ENCODE measurements at regions not wholly inside any gene's neighbourhood (a gene's known extent, or its start where the extent isn't known, plus 50 kb on each side); places are given as distances from the start of the nearest gene placed in this dataset.

- no peak for TF ChIP-seq CTCF (IDR thresholded peaks at IDR 0.05; ENCODE audit: borderline replicate concordance, extremely low read depth, low read length, poor library complexity, severe bottlenecking)
- no peak for TF ChIP-seq EZH2 (IDR thresholded peaks at IDR 0.05; ENCODE audit: borderline replicate concordance, low read depth, low read length, severe bottlenecking)
- Histone ChIP-seq H2AFZ (ENCODE audit: low read depth, low read length) (no peak overlapping the region), H4K20me1 (ENCODE audit: insufficient read depth, low read length) (no peaks in the 10 kb centered on the region), H3K9me3 (ENCODE audit: insufficient read depth, low read length, severe bottlenecking) (no peaks in the 10 kb centered on the region), H3K79me2 (ENCODE audit: insufficient read depth, low read length) (no peaks in the 10 kb centered on the region), H3K9ac (ENCODE audit: low read depth, low read length) (no peak overlapping the region), H3K36me3 (ENCODE audit: insufficient read depth, low read length) (no peaks in the 10 kb centered on the region), H3K4me2 (ENCODE audit: insufficient read depth, low read length) (no peak overlapping the region), H3K4me3 (ENCODE audit: low read depth in 1 of 2, low read length in 2 of 2) (no peak overlapping the region), H3K27ac (ENCODE audit: low read length) (no peak overlapping the region), H3K27me3 (ENCODE audit: insufficient read depth, low read length, poor library complexity) (no peaks in the 10 kb centered on the region), H3K4me1 (ENCODE audit: insufficient read depth, low read length) (no peaks in the 10 kb centered on the region)
- no peak for ATAC-seq (ENCODE audit: insufficient read depth, low read depth)
- DNase-seq: no peak
These were observed 136.6 kb upstream of the IVNS1ABP start for GRCh38 chr1:185453496-185454192.

GRCh38 chr1:185450917-185451316 is 133.9 kb upstream of the IVNS1ABP start:
- Histone ChIP-seq H3K4me2 (ENCODE audit: insufficient read depth, low read length) (no peak overlapping the region), H3K27me3 (ENCODE audit: insufficient read depth, low read length, poor library complexity) (no peaks in the 10 kb centered on the region), H2AFZ (ENCODE audit: low read depth, low read length) (no peak overlapping the region), H3K4me3 (ENCODE audit: low read depth in 1 of 2, low read length in 2 of 2) (no peak overlapping the region), H3K9me3 (ENCODE audit: insufficient read depth, low read length, severe bottlenecking) (no peaks in the 10 kb centered on the region), H3K79me2 (ENCODE audit: insufficient read depth, low read length) (no peaks in the 10 kb centered on the region), H3K36me3 (ENCODE audit: insufficient read depth, low read length) (no peaks in the 10 kb centered on the region), H3K27ac (ENCODE audit: low read length) (no peak overlapping the region), H4K20me1 (ENCODE audit: insufficient read depth, low read length) (no peaks in the 10 kb centered on the region), H3K9ac (ENCODE audit: low read depth, low read length) (no peak overlapping the region), H3K4me1 (ENCODE audit: insufficient read depth, low read length) (no peaks in the 10 kb centered on the region)
- ATAC-seq (ENCODE audit: insufficient read depth, low read depth) (no peak), DNase-seq (no peak)
- TF ChIP-seq CTCF (IDR thresholded peaks at IDR 0.05; ENCODE audit: borderline replicate concordance, extremely low read depth, low read length, poor library complexity, severe bottlenecking): no peak
- TF ChIP-seq EZH2 (IDR thresholded peaks at IDR 0.05; ENCODE audit: borderline replicate concordance, low read depth, low read length, severe bottlenecking): no peak

- no peak for TF ChIP-seq EZH2 (IDR thresholded peaks at IDR 0.05; ENCODE audit: borderline replicate concordance, low read depth, low read length, severe bottlenecking)
- TF ChIP-seq CTCF (IDR thresholded peaks at IDR 0.05; ENCODE audit: borderline replicate concordance, extremely low read depth, low read length, poor library complexity, severe bottlenecking): no peak
- no peaks in the 10 kb centered on the region for H3K36me3 ChIP-seq (ENCODE audit: insufficient read depth, low read length)
- H2AFZ ChIP-seq (ENCODE audit: low read depth, low read length): no peak overlapping the region
- no peak overlapping the region for H3K9ac ChIP-seq (ENCODE audit: low read depth, low read length)
- no peak overlapping the region for H3K27ac ChIP-seq (ENCODE audit: low read length)
- H3K4me1 ChIP-seq (ENCODE audit: insufficient read depth, low read length): no peaks in the 10 kb centered on the region
- H3K4me2 ChIP-seq (ENCODE audit: insufficient read depth, low read length): no peak overlapping the region
- no peaks in the 10 kb centered on the region for H3K27me3 ChIP-seq (ENCODE audit: insufficient read depth, low read length, poor library complexity)
- H4K20me1 ChIP-seq (ENCODE audit: insufficient read depth, low read length): no peaks in the 10 kb centered on the region
- no peak for DNase-seq
- no peaks in the 10 kb centered on the region for H3K9me3 ChIP-seq (ENCODE audit: insufficient read depth, low read length, severe bottlenecking)
- no peak overlapping the region for H3K4me3 ChIP-seq (ENCODE audit: low read depth in 1 of 2, low read length in 2 of 2)
- no peaks in the 10 kb centered on the region for H3K79me2 ChIP-seq (ENCODE audit: insufficient read depth, low read length)
- ATAC-seq (ENCODE audit: insufficient read depth, low read depth): no peak
These were observed 133.2 kb upstream of the IVNS1ABP start for GRCh38 chr1:185450060-185450788.
